IMR-90 (cell line): ENCODE measurements at regions not wholly inside any gene's neighbourhood (a gene's known extent, or its start where the extent isn't known, plus 50 kb on each side); places are given as distances from the start of the nearest gene placed in this dataset.

ENCODE experiments used
- ATAC-seq: fragments of 200-7000 bp; cut with Tn5 transposase; 2 replicates; pipeline ENCODE4 v1.9.1; 2020; ENCODE audit warnings: low read depth, mild to moderate bottlenecking, moderate library complexity
- BruUV-seq: library from RNA; stranded (reverse); fragments of 400-500 nt; replicated peaks from 2 replicates; lab custom pipeline; 2021; lab: Mats Ljungman, UMichigan
- CTCF ChIA-PET: fragments of 300-600 bp; formaldehyde crosslinking; extraction: SDS; loops from one replicate; lab custom pipeline; 2021; ENCODE audit warnings: antibody characterized with exemption; lab: Yijun Ruan, JAX
- POLR2A ChIA-PET: fragments of 300-600 bp; sonication (Branson Sonifier 250); formaldehyde crosslinking; loops from one replicate; lab custom pipeline; 2022; ENCODE audit warnings: antibody characterized with exemption; ENCODE audit not compliant: unreplicated experiment; lab: Charles Lee
- DNase-seq: peaks from one replicate; pipeline ENCODE4 v3.0.0; 2013
- H2AFZ ChIP-seq: replicated peaks from 2 replicates; pipeline ENCODE3; 2013; ENCODE audit warnings: low read length, mild to moderate bottlenecking; ENCODE audit not compliant: poor library complexity
- H2AK5ac ChIP-seq: 2 replicates; pipeline ENCODE4 v1.6.1; 2013; ENCODE audit warnings: low read depth, low read length, inconsistent platforms
- H2AK9ac ChIP-seq: replicated peaks from 2 replicates; pipeline ENCODE3; 2013; ENCODE audit warnings: mild to moderate bottlenecking, low read depth, low read length, moderate library complexity; ENCODE audit not compliant: poor library complexity
- H2BK120ac ChIP-seq: 2 replicates; pipeline ENCODE4 v1.6.1; 2013; ENCODE audit warnings: low read depth, low read length, inconsistent platforms
- H2BK15ac ChIP-seq: 3 replicates; pipeline ENCODE4 v1.6.1; 2013; ENCODE audit warnings: low read depth, low read length, inconsistent platforms
- H2BK20ac ChIP-seq: 2 replicates; pipeline ENCODE4 v1.6.1; 2013; ENCODE audit warnings: low read depth, mild to moderate bottlenecking, inconsistent platforms, low read length, moderate library complexity
- H2BK5ac ChIP-seq: 2 replicates; pipeline ENCODE4 v1.6.1; 2013; ENCODE audit warnings: mild to moderate bottlenecking, low read depth, low read length, inconsistent platforms; ENCODE audit not compliant: poor library complexity, severe bottlenecking
- H3K14ac ChIP-seq: replicated peaks from 2 replicates; pipeline ENCODE4 v1.6.1; 2013; ENCODE audit warnings: low read depth, low read length, inconsistent platforms
- H3K18ac ChIP-seq: 2 replicates; pipeline ENCODE4 v1.6.1; 2013; ENCODE audit warnings: low read depth, low read length, control low read depth
- H3K23ac ChIP-seq: 2 replicates; pipeline ENCODE4 v1.6.1; 2013; ENCODE audit warnings: low read depth, low read length, inconsistent platforms
- H3K27ac ChIP-seq: 2 replicates; pipeline ENCODE4 v1.5.1; 2013; ENCODE audit warnings: mild to moderate bottlenecking, control low read depth, low read length; ENCODE audit not compliant: insufficient read depth
- H3K27me3 ChIP-seq: 2 replicates; pipeline ENCODE4 v1.6.1; 2013; ENCODE audit warnings: low read length; ENCODE audit not compliant: control insufficient read depth, insufficient read depth
- H3K36me3 ChIP-seq: 2 replicates; pipeline ENCODE4 v1.6.1; 2013; ENCODE audit warnings: low read length, mixed read lengths; ENCODE audit not compliant: control insufficient read depth, insufficient read depth
- H3K4ac ChIP-seq: 2 replicates; pipeline ENCODE4 v1.6.1; 2013; ENCODE audit warnings: low read depth, low read length, inconsistent platforms
- H3K4me1 ChIP-seq: 2 replicates; pipeline ENCODE4 v1.6.1; 2013; ENCODE audit warnings: low read length, mixed read lengths; ENCODE audit not compliant: control insufficient read depth, insufficient read depth
- H3K4me2 ChIP-seq: 2 replicates; pipeline ENCODE4 v1.6.1; 2013; ENCODE audit warnings: low read depth, mild to moderate bottlenecking, control low read depth, low read length, moderate library complexity
- H3K4me3 ChIP-seq: 2 replicates; pipeline ENCODE4 v1.5.1; 2013; ENCODE audit warnings: low read depth, mild to moderate bottlenecking, control low read depth, low read length, moderate library complexity; ENCODE audit not compliant: insufficient read depth
- H3K56ac ChIP-seq: 2 replicates; pipeline ENCODE4 v1.6.1; 2013; ENCODE audit warnings: low read length, inconsistent platforms; ENCODE audit not compliant: insufficient read depth; ENCODE audit errors: extremely low read depth
- H3K79me1 ChIP-seq, 2 experiments: 2 replicates each; pipeline ENCODE4 v1.6.1; 2013; ENCODE audit warnings: low read length in 2 of 2, inconsistent platforms in 1 of 2, low read depth in 1 of 2
- H3K9ac ChIP-seq: 2 replicates; pipeline ENCODE4 v1.6.1; 2013; ENCODE audit warnings: low read depth, low read length, control low read depth
- H3K9me1 ChIP-seq: 2 replicates; pipeline ENCODE4 v1.6.1; 2013; ENCODE audit warnings: low read length, inconsistent platforms; ENCODE audit not compliant: insufficient read depth
- H3K9me3 ChIP-seq: 2 replicates; pipeline ENCODE4 v1.6.1; 2013; ENCODE audit warnings: low read length; ENCODE audit not compliant: control insufficient read depth, insufficient read depth
- H4K20me1 ChIP-seq: 2 replicates; pipeline ENCODE4 v1.6.1; 2013; ENCODE audit warnings: low read length, inconsistent platforms; ENCODE audit not compliant: insufficient read depth
- H4K5ac ChIP-seq: 2 replicates; pipeline ENCODE4 v1.6.1; 2013; ENCODE audit warnings: mild to moderate bottlenecking, low read depth, low read length, control low read depth
- H4K8ac ChIP-seq, 2 experiments: 2 replicates each; pipeline ENCODE4 v1.6.1; 2013; ENCODE audit warnings: low read depth in 2 of 2, low read length in 2 of 2, control low read depth in 1 of 2, inconsistent platforms in 1 of 2
- H4K91ac ChIP-seq: 2 replicates; pipeline ENCODE4 v1.6.1; 2013; ENCODE audit warnings: low read depth, low read length, inconsistent platforms; ENCODE audit not compliant: insufficient read depth
- CHD1 ChIP-seq: IDR thresholded peaks from 2 replicates; pipeline ENCODE4 v1.6.1; 2012; ENCODE audit warnings: low read depth, low read length, improper control_type of control experiment
- FOS ChIP-seq: fragments of 150-350 bp; IDR thresholded peaks from 2 replicates; pipeline ENCODE4 v1.6.1; 2016; ENCODE audit warnings: low read depth, low read length
- MAFK ChIP-seq: IDR thresholded peaks from 2 replicates; pipeline ENCODE4 v1.6.1; 2012; ENCODE audit warnings: low read depth, low read length, improper control_type of control experiment
- MAZ ChIP-seq: IDR thresholded peaks from 2 replicates; pipeline ENCODE4 v1.6.1; 2012; ENCODE audit warnings: low read depth, mild to moderate bottlenecking, low read length, improper control_type of control experiment, moderate library complexity, borderline replicate concordance
- MXI1 ChIP-seq: IDR thresholded peaks from 2 replicates; pipeline ENCODE4 v1.6.1; 2012; ENCODE audit warnings: low read depth, mild to moderate bottlenecking, low read length, moderate library complexity, borderline replicate concordance
- NFE2L2 ChIP-seq: fragments of 150-350 bp; IDR thresholded peaks from 2 replicates; pipeline ENCODE4 v1.6.1; 2016; ENCODE audit warnings: low read depth, mild to moderate bottlenecking, low read length
- POLR2A ChIP-seq: IDR thresholded peaks from 2 replicates; pipeline ENCODE4 v1.6.1; 2012; ENCODE audit warnings: mild to moderate bottlenecking, low read depth, low read length
- RFX5 ChIP-seq: IDR thresholded peaks from 2 replicates; pipeline ENCODE4 v1.8.0; 2012; ENCODE audit warnings: low read depth, mild to moderate bottlenecking, low read length, moderate library complexity
- dilution Hi-C: fragments of 300-500 bp; cut with HindIII; formaldehyde crosslinking; loops from one replicate; pipeline ENCODE4 v1.14.3; 2018; ENCODE audit warnings: low sequenced_read_pairs; ENCODE audit not compliant: unreplicated experiment
- in situ Hi-C: fragments of 300-500 bp; cut with MboI; formaldehyde crosslinking; loops from 3 replicates; pipeline ENCODE4 v1.14.3; 2019; ENCODE audit warnings: low sequenced_read_pairs, inconsistent platforms, mixed read lengths
- intact Hi-C: fragments of 100-400 bp; cut with micrococcal nuclease; formaldehyde crosslinking; loops from 2 replicates; pipeline ENCODE4 v1.10.0; 2022
- TF ChIP-seq, protein P1 (sequence below): conservative IDR thresholded peaks from 2 replicates; pipeline ENCODE4 v1.5.1; 2012; ENCODE audit warnings: mild to moderate bottlenecking, low read depth, low read length, improper control_type of control experiment
- TF ChIP-seq, protein P2 (sequence below): fragments of 150-350 bp; IDR thresholded peaks from 2 replicates; pipeline ENCODE4 v1.6.1; 2017; ENCODE audit warnings: mild to moderate bottlenecking, antibody characterized with exemption, low read length, low read depth
- TF ChIP-seq, protein P3 (sequence below): fragments of 150-350 bp; IDR thresholded peaks from 2 replicates; pipeline ENCODE4 v1.6.1; 2016; ENCODE audit warnings: low read depth, mild to moderate bottlenecking, low read length, moderate library complexity, borderline replicate concordance

DNA sequence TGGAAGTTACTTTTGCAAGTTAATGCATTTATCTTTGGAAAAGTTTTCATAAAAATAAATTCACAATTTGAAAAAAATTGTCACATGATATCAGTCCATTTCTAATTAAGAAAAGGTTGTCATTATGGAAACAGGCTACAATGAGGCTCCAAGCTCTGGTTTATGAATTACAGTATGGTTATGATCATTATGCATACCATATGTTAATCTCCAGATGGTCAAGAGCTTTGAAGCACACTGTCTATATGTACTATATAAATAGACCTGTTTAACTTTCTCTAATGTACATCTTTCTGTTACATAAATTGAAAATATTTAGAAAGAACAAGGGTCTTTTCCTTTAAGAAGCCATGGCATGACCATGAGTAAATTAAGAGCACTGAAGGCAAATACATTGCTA is 2338.8 kb downstream of the PCDH7 start:
- Histone ChIP-seq H4K20me1 (no peaks in the 10 kb centered on the region), H3K9ac (no peak overlapping the region), H3K79me1 (no peaks in the 10 kb centered on the region), H3K27ac (no peak overlapping the region), H2AFZ (no peak overlapping the region), H2BK5ac (no peak overlapping the region), H3K56ac (no peak overlapping the region), H2AK9ac (no peak overlapping the region), H2AK5ac (no peak overlapping the region), H3K9me3 (no peaks in the 10 kb centered on the region), H3K36me3 (no peaks in the 10 kb centered on the region), H3K14ac (no peak overlapping the region), H2BK20ac (no peak overlapping the region), H3K27me3 (no peaks in the 10 kb centered on the region), H3K23ac (no peak overlapping the region), H3K4me3 (no peak overlapping the region), H3K9me1 (no peaks in the 10 kb centered on the region), H3K4me1 (no peaks in the 10 kb centered on the region), H4K8ac (no peak overlapping the region), H2BK15ac (no peak overlapping the region), H3K18ac (no peak overlapping the region), H3K4ac (no peak overlapping the region), H4K91ac (no peak overlapping the region), H2BK120ac (no peak overlapping the region), H3K4me2 (no peak overlapping the region), H4K5ac (no peak overlapping the region)
- in situ Hi-C loops = no loop called here
- dilution Hi-C loops = no loop called here
- CTCF ChIA-PET = no interaction called here
- TF ChIP-seq RFX5 = no peak
- no peak for TF ChIP-seq MXI1
- TF ChIP-seq, protein P1, sequence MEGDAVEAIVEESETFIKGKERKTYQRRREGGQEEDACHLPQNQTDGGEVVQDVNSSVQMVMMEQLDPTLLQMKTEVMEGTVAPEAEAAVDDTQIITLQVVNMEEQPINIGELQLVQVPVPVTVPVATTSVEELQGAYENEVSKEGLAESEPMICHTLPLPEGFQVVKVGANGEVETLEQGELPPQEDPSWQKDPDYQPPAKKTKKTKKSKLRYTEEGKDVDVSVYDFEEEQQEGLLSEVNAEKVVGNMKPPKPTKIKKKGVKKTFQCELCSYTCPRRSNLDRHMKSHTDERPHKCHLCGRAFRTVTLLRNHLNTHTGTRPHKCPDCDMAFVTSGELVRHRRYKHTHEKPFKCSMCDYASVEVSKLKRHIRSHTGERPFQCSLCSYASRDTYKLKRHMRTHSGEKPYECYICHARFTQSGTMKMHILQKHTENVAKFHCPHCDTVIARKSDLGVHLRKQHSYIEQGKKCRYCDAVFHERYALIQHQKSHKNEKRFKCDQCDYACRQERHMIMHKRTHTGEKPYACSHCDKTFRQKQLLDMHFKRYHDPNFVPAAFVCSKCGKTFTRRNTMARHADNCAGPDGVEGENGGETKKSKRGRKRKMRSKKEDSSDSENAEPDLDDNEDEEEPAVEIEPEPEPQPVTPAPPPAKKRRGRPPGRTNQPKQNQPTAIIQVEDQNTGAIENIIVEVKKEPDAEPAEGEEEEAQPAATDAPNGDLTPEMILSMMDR = no peak
- no peak for TF ChIP-seq MAZ
- no peak for TF ChIP-seq POLR2A
- TF ChIP-seq NFE2L2 = no peak
- no peak for TF ChIP-seq CHD1
- TF ChIP-seq, protein P2, sequence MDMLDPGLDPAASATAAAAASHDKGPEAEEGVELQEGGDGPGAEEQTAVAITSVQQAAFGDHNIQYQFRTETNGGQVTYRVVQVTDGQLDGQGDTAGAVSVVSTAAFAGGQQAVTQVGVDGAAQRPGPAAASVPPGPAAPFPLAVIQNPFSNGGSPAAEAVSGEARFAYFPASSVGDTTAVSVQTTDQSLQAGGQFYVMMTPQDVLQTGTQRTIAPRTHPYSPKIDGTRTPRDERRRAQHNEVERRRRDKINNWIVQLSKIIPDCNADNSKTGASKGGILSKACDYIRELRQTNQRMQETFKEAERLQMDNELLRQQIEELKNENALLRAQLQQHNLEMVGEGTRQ = no peak
- no peak for TF ChIP-seq FOS
- TF ChIP-seq, protein P3, sequence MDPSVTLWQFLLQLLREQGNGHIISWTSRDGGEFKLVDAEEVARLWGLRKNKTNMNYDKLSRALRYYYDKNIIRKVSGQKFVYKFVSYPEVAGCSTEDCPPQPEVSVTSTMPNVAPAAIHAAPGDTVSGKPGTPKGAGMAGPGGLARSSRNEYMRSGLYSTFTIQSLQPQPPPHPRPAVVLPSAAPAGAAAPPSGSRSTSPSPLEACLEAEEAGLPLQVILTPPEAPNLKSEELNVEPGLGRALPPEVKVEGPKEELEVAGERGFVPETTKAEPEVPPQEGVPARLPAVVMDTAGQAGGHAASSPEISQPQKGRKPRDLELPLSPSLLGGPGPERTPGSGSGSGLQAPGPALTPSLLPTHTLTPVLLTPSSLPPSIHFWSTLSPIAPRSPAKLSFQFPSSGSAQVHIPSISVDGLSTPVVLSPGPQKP = no peak
- no peak for TF ChIP-seq MAFK
- no TSS peak for BruUV-seq
- intact Hi-C loops = no loop called here
- ATAC-seq (no peak), DNase-seq (no peak)
- POLR2A ChIA-PET = no interaction called here
